ENCODE measurements at regions not wholly inside any gene's neighbourhood (a gene's known extent, or its start where the extent isn't known, plus 50 kb on each side); places are given as distances from the start of the nearest gene placed in this dataset.
"Not testable (repeated sequence)": the region's sequence is repeated elsewhere in the genome, so short reads cannot be mapped to it uniquely, and the experiment has no call there.

- DNase-seq (ENCODE audit: low read depth, low spot score) (no peak), ATAC-seq (no peak)
- Histone ChIP-seq H3K27ac (ENCODE audit: low read depth, low read length) (no peak overlapping the region), H3K9ac (ENCODE audit: low read length) (no peak overlapping the region), H3K27me3 (ENCODE audit: insufficient read depth, low read length) (no peaks in the 10 kb centered on the region; the same call in 1 of the 2 replicates), H3K79me2 (ENCODE audit: insufficient read depth, low read length) (no peaks in the 10 kb centered on the region), H4K20me1 (ENCODE audit: insufficient read depth) (no peaks in the 10 kb centered on the region), H2AFZ (ENCODE audit: low read depth, low read length, poor library complexity, severe bottlenecking) (no peak overlapping the region), H3K9me3 (ENCODE audit: control insufficient read depth in 1 of 2, insufficient read depth in 1 of 2, low read depth in 1 of 2, low read length in 2 of 2) (no peaks in the 10 kb centered on the region), H3K4me2 (ENCODE audit: low read length) (no peak overlapping the region), H3K4me3 (replicated peaks in 1 of 2; ENCODE audit: low read depth in 1 of 2, low read length in 2 of 2) (no peak overlapping the region), H3K9me2 (ENCODE audit: insufficient read depth) (no peaks in the 10 kb centered on the region), H3K4me1 (ENCODE audit: control insufficient read depth in 1 of 2, insufficient read depth in 2 of 2, low read length in 2 of 2) (no peaks in the 10 kb centered on the region), H3K36me3 (ENCODE audit: control insufficient read depth in 1 of 2, insufficient read depth in 2 of 2, low read length in 2 of 2) (no peaks in the 10 kb centered on the region)
- RAD21 ChIA-PET (ENCODE audit: low non-redundant PET in 1 of 2, low total read pairs in 2 of 2, uncharacterized antibody in 2 of 2, unreplicated experiment in 2 of 2) = no interaction called here
- BruUV-seq (replicated peaks) = no TSS peak
- intact Hi-C loops (cut with micrococcal nuclease) = no loop called here
- TF ChIP-seq EGR1 (IDR thresholded peaks at IDR 0.05; ENCODE audit: low read depth) (no peak), EZH2 (IDR thresholded peaks at IDR 0.05) (no peak), FOSL1 (IDR thresholded peaks at IDR 0.05; ENCODE audit: low read depth) (no peak), ZBTB33 (IDR thresholded peaks at IDR 0.05; ENCODE audit: extremely low read depth, insufficient replicate concordance, low read length) (no peak), ELF1 (IDR thresholded peaks at IDR 0.05; ENCODE audit: borderline replicate concordance, low read depth) (no peak), TCF7L2 (IDR thresholded peaks at IDR 0.05; ENCODE audit: borderline replicate concordance, extremely low read depth, insufficient read depth, insufficient read length) (no peak), ZFX (IDR thresholded peaks at IDR 0.05) (no peak)
- TF ChIP-seq, protein P1, sequence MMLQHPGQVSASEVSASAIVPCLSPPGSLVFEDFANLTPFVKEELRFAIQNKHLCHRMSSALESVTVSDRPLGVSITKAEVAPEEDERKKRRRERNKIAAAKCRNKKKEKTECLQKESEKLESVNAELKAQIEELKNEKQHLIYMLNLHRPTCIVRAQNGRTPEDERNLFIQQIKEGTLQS (IDR thresholded peaks at IDR 0.05) = no peak
- CTCF ChIA-PET = no interaction called here
- POLR2A ChIA-PET = no interaction called here
Observed at GRCh38 chr11:87518266-87518665, 480.5 kb downstream of the TMEM135 start.

DNA sequence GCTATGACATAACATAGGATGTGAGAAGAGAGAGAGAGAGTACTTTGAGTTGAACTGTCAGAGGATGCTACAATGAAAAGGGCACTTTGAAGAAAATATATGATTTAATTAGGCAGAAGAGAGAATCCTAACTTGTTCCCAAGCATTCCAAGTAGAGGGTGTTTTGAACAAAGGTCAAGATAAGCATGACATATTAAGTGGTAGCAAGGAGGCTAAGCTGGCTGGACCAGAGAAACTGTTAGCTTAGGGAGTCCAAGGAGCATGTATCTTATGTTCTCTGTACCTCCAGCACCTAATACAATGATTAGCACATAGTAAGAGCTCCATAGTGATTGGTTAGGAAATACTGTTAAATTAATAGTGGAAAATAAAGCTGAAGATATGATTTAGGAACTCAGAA lies 479.6 kb downstream of the TMEM135 start:
- POLR2A ChIA-PET = no interaction called here
- H4K20me1 ChIP-seq (ENCODE audit: insufficient read depth) = no peaks in the 10 kb centered on the region
- no peak for ATAC-seq
- no peak overlapping the region for H3K4me2 ChIP-seq (ENCODE audit: low read length)
- no peaks in the 10 kb centered on the region for H3K36me3 ChIP-seq (ENCODE audit: control insufficient read depth in 1 of 2, insufficient read depth in 2 of 2, low read length in 2 of 2)
- RAD21 ChIA-PET (ENCODE audit: low non-redundant PET in 1 of 2, low total read pairs in 2 of 2, uncharacterized antibody in 2 of 2, unreplicated experiment in 2 of 2) = no interaction called here
- H3K27me3 ChIP-seq (ENCODE audit: insufficient read depth, low read length) = no peaks in the 10 kb centered on the region; the same call in 1 of the 2 replicates
- no peak overlapping the region for H3K27ac ChIP-seq (ENCODE audit: low read depth, low read length)
- BruUV-seq (replicated peaks) = no TSS peak
- intact Hi-C loops (cut with micrococcal nuclease) = no loop called here
- no peaks in the 10 kb centered on the region for H3K9me2 ChIP-seq (ENCODE audit: insufficient read depth)
- CTCF ChIA-PET = no interaction called here
- no peak overlapping the region for H3K9ac ChIP-seq (ENCODE audit: low read length)
- no peak overlapping the region for H2AFZ ChIP-seq (ENCODE audit: low read depth, low read length, poor library complexity, severe bottlenecking)
- H3K4me3 ChIP-seq (replicated peaks in 1 of 2; ENCODE audit: low read depth in 1 of 2, low read length in 2 of 2) = no peak overlapping the region
- no peak for DNase-seq (ENCODE audit: low read depth, low spot score)
- H3K4me1 ChIP-seq (ENCODE audit: control insufficient read depth in 1 of 2, insufficient read depth in 2 of 2, low read length in 2 of 2) = no peaks in the 10 kb centered on the region
- no peaks in the 10 kb centered on the region for H3K79me2 ChIP-seq (ENCODE audit: insufficient read depth, low read length)
- H3K9me3 ChIP-seq (ENCODE audit: control insufficient read depth in 1 of 2, insufficient read depth in 1 of 2, low read depth in 1 of 2, low read length in 2 of 2) = no peaks in the 10 kb centered on the region
- no peak for TF ChIP-seq CBX3 (IDR thresholded peaks at IDR 0.05; ENCODE audit: low read depth)
- no peak for TF ChIP-seq ZNF274 (IDR thresholded peaks at IDR 0.05; ENCODE audit: low read depth, low read length)
- TF ChIP-seq CEBPB (IDR thresholded peaks at IDR 0.05; ENCODE audit: low read depth) = no peak
- TF ChIP-seq EZH2phosphoT487 (IDR thresholded peaks at IDR 0.05; ENCODE audit: borderline replicate concordance) = no peak

GRCh38 chr11:87507722-87508121 lies 470.0 kb downstream of the TMEM135 start:
- RAD21 ChIA-PET (ENCODE audit: low non-redundant PET in 1 of 2, low total read pairs in 2 of 2, uncharacterized antibody in 2 of 2, unreplicated experiment in 2 of 2); H3K27me3 ChIP-seq (ENCODE audit: insufficient read depth, low read length); H3K4me3 ChIP-seq (replicated peaks in 1 of 2; ENCODE audit: low read depth in 1 of 2, low read length in 2 of 2); BruUV-seq (replicated peaks); H3K9me2 ChIP-seq (ENCODE audit: insufficient read depth); CTCF ChIA-PET; ATAC-seq; H3K27ac ChIP-seq (ENCODE audit: low read depth, low read length); intact Hi-C loops (cut with micrococcal nuclease); H4K20me1 ChIP-seq (ENCODE audit: insufficient read depth); H3K36me3 ChIP-seq (ENCODE audit: control insufficient read depth in 1 of 2, insufficient read depth in 2 of 2, low read length in 2 of 2); H3K4me2 ChIP-seq (ENCODE audit: low read length); H3K79me2 ChIP-seq (ENCODE audit: insufficient read depth, low read length); DNase-seq (ENCODE audit: low read depth, low spot score); H2AFZ ChIP-seq (ENCODE audit: low read depth, low read length, poor library complexity, severe bottlenecking); H3K9me3 ChIP-seq (ENCODE audit: control insufficient read depth in 1 of 2, insufficient read depth in 1 of 2, low read depth in 1 of 2, low read length in 2 of 2); H3K9ac ChIP-seq (ENCODE audit: low read length); H3K4me1 ChIP-seq (ENCODE audit: control insufficient read depth in 1 of 2, insufficient read depth in 2 of 2, low read length in 2 of 2); POLR2A ChIA-PET: not testable (repeated sequence)

All from HCT116 (cell line).